HepG2 (cell line): ENCODE measurements at regions not wholly inside any gene's neighbourhood (a gene's known extent, or its start where the extent isn't known, plus 50 kb on each side); places are given as distances from the start of the nearest gene placed in this dataset.

Source experiments
- ATAC-seq: fragments of 200-7000 bp; cut with Tn5 transposase; 3 replicates; pipeline ENCODE4 v1.9.1; 2020; ENCODE audit warnings: mild to moderate bottlenecking, moderate library complexity
- BruUV-seq: library from RNA; stranded (reverse); fragments of 400-500 nt; replicated peaks from 2 replicates; lab custom pipeline; 2021; lab: Mats Ljungman, UMichigan
- CTCF ChIA-PET: fragments of 300-600 bp; formaldehyde crosslinking; extraction: SDS; loops from one replicate; lab custom pipeline; 2021; ENCODE audit warnings: low total read pairs, inconsistent platforms, low intra/inter-chr PET ratio; lab: Yijun Ruan, JAX
- POLR2A ChIA-PET: fragments of 350-600 bp; sonication (Branson Sonifier 250); formaldehyde crosslinking; loops from one replicate; lab custom pipeline; 2020; ENCODE audit warnings: antibody characterized with exemption, inconsistent platforms; lab: Yijun Ruan, JAX
- DNase-seq: peaks from one replicate; pipeline ENCODE4 v3.0.0-alpha.2; 2015; ENCODE audit warnings: low spot score
- FAIRE-seq: peaks from 3 replicates; lab custom pipeline; 2011; peaks lifted over from hg19 to GRCh38; lab: Jason Lieb, UNC
- H2AFZ ChIP-seq: one replicate; pipeline ENCODE4 v1.6.1; 2011; ENCODE audit warnings: low read length, inconsistent platforms
- H3K27ac ChIP-seq: fragments of 300-600 bp; 3 replicates; pipeline ENCODE4 v1.8.0; 2011; ENCODE audit warnings: mixed run types, mild to moderate bottlenecking, mixed read lengths, low read length, inconsistent platforms; ENCODE audit not compliant: insufficient read depth; ENCODE audit errors: extremely low read length
- H3K27me3 ChIP-seq, 2 experiments: fragments of 200-600 bp in 1 of 2; 2 replicates in 1 of 2; 3 replicates in 1 of 2; pipeline versions ENCODE4 v1.6.0 to v1.8.0; 2011; ENCODE audit warnings: low read length in 2 of 2, mild to moderate bottlenecking in 2 of 2, moderate library complexity in 2 of 2, inconsistent platforms in 1 of 2; ENCODE audit not compliant: insufficient read depth in 2 of 2, control insufficient read depth in 1 of 2
- H3K36me3 ChIP-seq, 2 experiments: fragments of 200-600 bp in 1 of 2; replicated peaks in 1 of 2; 2 replicates in 1 of 2; 3 replicates in 1 of 2; pipeline versions ENCODE4 v1.5.1 to v1.8.0; 2011; ENCODE audit warnings: low read length in 2 of 2, inconsistent platforms in 1 of 2; ENCODE audit not compliant: insufficient read depth in 2 of 2, control insufficient read depth in 1 of 2
- H3K4me1 ChIP-seq: 2 replicates; pipeline ENCODE4 v1.5.1; 2012; ENCODE audit warnings: low read length, inconsistent platforms; ENCODE audit not compliant: insufficient read depth
- H3K4me2 ChIP-seq: 2 replicates; pipeline ENCODE4 v1.6.0; 2011; ENCODE audit warnings: low read depth, low read length, inconsistent platforms
- H3K4me3 ChIP-seq, 3 experiments: fragments of 200-600 bp in 1 of 3; sonication (generic), shearing (Covaris generic) in 1 of 3; replicated peaks in 1 of 3; 2 replicates each; pipeline ENCODE4 v1.5.1; 2011 to 2016; ENCODE audit warnings: low read length in 3 of 3, inconsistent platforms in 2 of 3, low read depth in 2 of 3, mild to moderate bottlenecking in 2 of 3, control low read depth in 1 of 3, mixed read lengths in 1 of 3; ENCODE audit not compliant: insufficient read depth in 1 of 3
- H3K79me2 ChIP-seq: one replicate; pipeline ENCODE4 v1.6.1; 2011; ENCODE audit warnings: low read length, inconsistent platforms; ENCODE audit not compliant: insufficient read depth
- H3K9ac ChIP-seq: 2 replicates; pipeline ENCODE4 v1.6.0; 2011; ENCODE audit warnings: mild to moderate bottlenecking, low read depth, low read length, inconsistent platforms; ENCODE audit not compliant: insufficient read depth
- H3K9me3 ChIP-seq: 2 replicates; pipeline ENCODE4 v1.5.1; 2012; ENCODE audit warnings: mild to moderate bottlenecking, low read length
- H4K20me1 ChIP-seq: 2 replicates; pipeline ENCODE4 v1.6.0; 2011; ENCODE audit warnings: inconsistent platforms, mild to moderate bottlenecking, low read length, moderate library complexity; ENCODE audit not compliant: insufficient read depth
- ELF1 ChIP-seq: sonication (generic); formaldehyde crosslinking; IDR thresholded peaks from 2 replicates; pipeline ENCODE4 v1.4.0; 2020; ENCODE audit warnings: missing genetic modification reagents
- JUN ChIP-seq: sonication (generic); formaldehyde crosslinking; IDR thresholded peaks from 2 replicates; pipeline ENCODE4 v1.4.0; 2020; ENCODE audit warnings: mild to moderate bottlenecking, missing genetic modification reagents
- NONO ChIP-seq, 2 experiments: fragments of 450-650 bp in 1 of 2; sonication (generic) in 1 of 2; formaldehyde crosslinking in 1 of 2; IDR thresholded peaks in 1 of 2; conservative IDR thresholded peaks in 1 of 2; 2 replicates each; pipeline versions ENCODE4 v1.6.1 to v1.8.0; 2017 to 2022; ENCODE audit warnings: mild to moderate bottlenecking in 1 of 2, missing genetic modification reagents in 1 of 2, moderate library complexity in 1 of 2
- SIX1 ChIP-seq: sonication (generic); formaldehyde crosslinking; IDR thresholded peaks from 2 replicates; pipeline ENCODE4 v1.4.0; 2020; ENCODE audit warnings: missing genetic modification reagents, borderline replicate concordance
- ZEB1 ChIP-seq: IDR thresholded peaks from 2 replicates; pipeline ENCODE4 v1.6.1; 2012; ENCODE audit warnings: mild to moderate bottlenecking, low read depth, inconsistent platforms; ENCODE audit not compliant: insufficient replicate concordance
- ZNF274 ChIP-seq: sonication (generic); formaldehyde crosslinking; IDR thresholded peaks from 2 replicates; pipeline ENCODE4 v1.5.1; 2020; ENCODE audit warnings: mild to moderate bottlenecking, missing genetic modification reagents
- ZNF547 ChIP-seq: sonication (generic); formaldehyde crosslinking; IDR thresholded peaks from 2 replicates; pipeline ENCODE4 v1.5.1; 2020; ENCODE audit warnings: mild to moderate bottlenecking, missing genetic modification reagents
- ZNF567 ChIP-seq: sonication (generic); formaldehyde crosslinking; IDR thresholded peaks from 2 replicates; pipeline ENCODE4 v1.8.1; 2023; ENCODE audit warnings: mild to moderate bottlenecking, missing genetic modification reagents, borderline replicate concordance
- ZNF570 ChIP-seq: sonication (generic); formaldehyde crosslinking; IDR thresholded peaks from 2 replicates; pipeline ENCODE4 v1.4.0; 2020; ENCODE audit warnings: mild to moderate bottlenecking, missing genetic modification reagents, borderline replicate concordance
- ZNF644 ChIP-seq: IDR thresholded peaks from 2 replicates; pipeline ENCODE4 v1.6.1; 2016; ENCODE audit warnings: low read depth
- ZNF703 ChIP-seq: sonication (generic); formaldehyde crosslinking; IDR thresholded peaks from 2 replicates; pipeline ENCODE4 v1.5.1; 2020; ENCODE audit warnings: missing genetic modification reagents, mild to moderate bottlenecking, moderate library complexity, borderline replicate concordance
- WGBS: methylation state at CpG from one replicate; pipeline ENCODE4 v1.1.6; 2017; ENCODE audit warnings: low lambda C conversion rate; 5-methylcytosine and 5-hydroxymethylcytosine counted together
- in situ Hi-C: cut with HindIII; loops from 2 replicates; pipeline ENCODE4 v1.10.0; 2017; ENCODE audit warnings: low pct_unique_long_range_greater_than_20kb; ENCODE audit not compliant: extremely low pct_ligation_motif_present
- intact Hi-C: fragments of 100-400 bp; cut with micrococcal nuclease; formaldehyde crosslinking; loops from one replicate; pipeline ENCODE4 v1.10.0; 2022; ENCODE audit not compliant: unreplicated experiment
- TF ChIP-seq, protein P1 (sequence below): sonication (generic); formaldehyde crosslinking; IDR thresholded peaks from 2 replicates; pipeline ENCODE4 v1.4.0; 2020; ENCODE audit warnings: missing genetic modification reagents, borderline replicate concordance
- TF ChIP-seq, protein P2 (sequence below): sonication (generic); formaldehyde crosslinking; conservative IDR thresholded peaks from 2 replicates; pipeline ENCODE4 v1.8.0; 2022; ENCODE audit warnings: mild to moderate bottlenecking, moderate library complexity, missing genetic modification reagents
- TF ChIP-seq, protein P3 (sequence below): IDR thresholded peaks from 2 replicates; pipeline ENCODE4 v1.6.1; 2016; ENCODE audit warnings: mild to moderate bottlenecking, missing biosample characterization, missing genetic modification reagents

DNA sequence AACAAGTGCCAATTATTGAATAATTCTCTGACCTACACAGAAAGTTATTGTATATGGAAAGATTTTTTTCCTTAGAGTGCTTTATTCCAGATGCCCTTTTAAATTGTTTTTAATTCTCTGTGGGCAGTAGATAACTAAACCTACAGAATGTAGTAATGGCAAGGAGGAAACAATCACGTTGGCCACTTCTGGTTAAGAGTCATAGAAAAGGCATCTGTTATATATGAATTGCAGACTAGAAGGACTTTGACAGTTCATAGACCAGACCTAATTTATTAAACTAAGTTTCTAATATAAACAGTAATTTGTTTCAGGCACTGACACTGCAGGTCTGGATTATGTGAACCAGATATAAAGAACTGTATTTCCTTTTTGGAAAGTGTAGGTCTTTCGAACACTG is 607.5 kb downstream of the PLCL1 start (continued):
- TF ChIP-seq, protein P1, sequence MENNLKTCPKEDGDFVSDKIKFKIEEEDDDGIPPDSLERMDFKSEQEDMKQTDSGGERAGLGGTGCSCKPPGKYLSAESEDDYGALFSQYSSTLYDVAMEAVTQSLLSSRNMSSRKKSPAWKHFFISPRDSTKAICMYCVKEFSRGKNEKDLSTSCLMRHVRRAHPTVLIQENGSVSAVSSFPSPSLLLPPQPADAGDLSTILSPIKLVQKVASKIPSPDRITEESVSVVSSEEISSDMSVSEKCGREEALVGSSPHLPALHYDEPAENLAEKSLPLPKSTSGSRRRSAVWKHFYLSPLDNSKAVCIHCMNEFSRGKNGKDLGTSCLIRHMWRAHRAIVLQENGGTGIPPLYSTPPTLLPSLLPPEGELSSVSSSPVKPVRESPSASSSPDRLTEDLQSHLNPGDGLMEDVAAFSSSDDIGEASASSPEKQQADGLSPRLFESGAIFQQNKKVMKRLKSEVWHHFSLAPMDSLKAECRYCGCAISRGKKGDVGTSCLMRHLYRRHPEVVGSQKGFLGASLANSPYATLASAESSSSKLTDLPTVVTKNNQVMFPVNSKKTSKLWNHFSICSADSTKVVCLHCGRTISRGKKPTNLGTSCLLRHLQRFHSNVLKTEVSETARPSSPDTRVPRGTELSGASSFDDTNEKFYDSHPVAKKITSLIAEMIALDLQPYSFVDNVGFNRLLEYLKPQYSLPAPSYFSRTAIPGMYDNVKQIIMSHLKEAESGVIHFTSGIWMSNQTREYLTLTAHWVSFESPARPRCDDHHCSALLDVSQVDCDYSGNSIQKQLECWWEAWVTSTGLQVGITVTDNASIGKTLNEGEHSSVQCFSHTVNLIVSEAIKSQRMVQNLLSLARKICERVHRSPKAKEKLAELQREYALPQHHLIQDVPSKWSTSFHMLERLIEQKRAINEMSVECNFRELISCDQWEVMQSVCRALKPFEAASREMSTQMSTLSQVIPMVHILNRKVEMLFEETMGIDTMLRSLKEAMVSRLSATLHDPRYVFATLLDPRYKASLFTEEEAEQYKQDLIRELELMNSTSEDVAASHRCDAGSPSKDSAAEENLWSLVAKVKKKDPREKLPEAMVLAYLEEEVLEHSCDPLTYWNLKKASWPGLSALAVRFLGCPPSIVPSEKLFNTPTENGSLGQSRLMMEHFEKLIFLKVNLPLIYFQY, result no peak
- TF ChIP-seq, protein P2, sequence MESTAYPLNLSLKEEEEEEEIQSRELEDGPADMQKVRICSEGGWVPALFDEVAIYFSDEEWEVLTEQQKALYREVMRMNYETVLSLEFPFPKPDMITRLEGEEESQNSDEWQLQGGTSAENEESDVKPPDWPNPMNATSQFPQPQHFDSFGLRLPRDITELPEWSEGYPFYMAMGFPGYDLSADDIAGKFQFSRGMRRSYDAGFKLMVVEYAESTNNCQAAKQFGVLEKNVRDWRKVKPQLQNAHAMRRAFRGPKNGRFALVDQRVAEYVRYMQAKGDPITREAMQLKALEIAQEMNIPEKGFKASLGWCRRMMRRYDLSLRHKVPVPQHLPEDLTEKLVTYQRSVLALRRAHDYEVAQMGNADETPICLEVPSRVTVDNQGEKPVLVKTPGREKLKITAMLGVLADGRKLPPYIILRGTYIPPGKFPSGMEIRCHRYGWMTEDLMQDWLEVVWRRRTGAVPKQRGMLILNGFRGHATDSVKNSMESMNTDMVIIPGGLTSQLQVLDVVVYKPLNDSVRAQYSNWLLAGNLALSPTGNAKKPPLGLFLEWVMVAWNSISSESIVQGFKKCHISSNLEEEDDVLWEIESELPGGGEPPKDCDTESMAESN, result no peak
- TF ChIP-seq ZEB1, result no peak
- TF ChIP-seq ELF1 (CRISPR knock-in tag), result no peak

DNA sequence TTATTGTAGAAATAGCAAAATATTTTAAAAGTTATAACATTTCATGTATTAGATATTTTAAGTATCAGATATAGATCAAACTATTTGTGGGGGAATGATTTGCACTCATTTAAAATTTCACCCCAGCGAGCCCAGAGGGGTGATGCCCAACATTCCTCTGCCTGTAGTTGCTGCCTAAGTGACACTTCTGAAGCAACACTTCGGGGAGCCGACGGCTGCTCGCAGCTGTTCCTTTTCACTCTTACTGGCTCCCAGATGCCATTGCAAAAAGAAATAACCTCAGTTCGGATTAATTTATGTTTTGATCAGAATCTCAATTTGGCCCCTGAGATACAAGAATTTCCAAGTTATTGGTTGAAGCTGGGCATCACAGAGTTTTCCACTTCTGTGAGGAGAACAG is 603.8 kb downstream of the PLCL1 start:
- H3K4me1 ChIP-seq, result no peaks in the 10 kb centered on the region
- H3K4me2 ChIP-seq, result no peak overlapping the region
- in situ Hi-C loops (no loop called here), intact Hi-C loops (no loop called here)
- no peak overlapping the region for H3K4me3 ChIP-seq
- ATAC-seq, result no peak
- no peaks in the 10 kb centered on the region for H3K36me3 ChIP-seq
- POLR2A ChIA-PET, result no interaction called here
- no peaks in the 10 kb centered on the region for H4K20me1 ChIP-seq
- FAIRE-seq, result no peak
- H3K79me2 ChIP-seq, result no peaks in the 10 kb centered on the region
- WGBS, result under 1% methylated on average over 6 of the region's 6 CpGs
- no TSS peak for BruUV-seq
- no peak overlapping the region for H2AFZ ChIP-seq
- H3K9me3 ChIP-seq, result no peaks in the 10 kb centered on the region
- CTCF ChIA-PET, result no interaction called here
- no peaks in the 10 kb centered on the region for H3K27me3 ChIP-seq
- no peak overlapping the region for H3K27ac ChIP-seq
- H3K9ac ChIP-seq, result no peak overlapping the region
- DNase-seq, result no peak
- no peak for TF ChIP-seq ZNF567 (CRISPR knock-in tag)
- TF ChIP-seq NONO (IDR thresholded peaks at IDR 0.05), result no peak
- TF ChIP-seq NONO (CRISPR knock-in tag; conservative IDR thresholded peaks at IDR 0.05), result no peak
- no peak for TF ChIP-seq SIX1 (CRISPR knock-in tag)
- TF ChIP-seq JUN (CRISPR knock-in tag), result no peak
- TF ChIP-seq ZNF644, result no peak
- TF ChIP-seq ZNF274 (CRISPR knock-in tag), result no peak
- TF ChIP-seq, protein P3, sequence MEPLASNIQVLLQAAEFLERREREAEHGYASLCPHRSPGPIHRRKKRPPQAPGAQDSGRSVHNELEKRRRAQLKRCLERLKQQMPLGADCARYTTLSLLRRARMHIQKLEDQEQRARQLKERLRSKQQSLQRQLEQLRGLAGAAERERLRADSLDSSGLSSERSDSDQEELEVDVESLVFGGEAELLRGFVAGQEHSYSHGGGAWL (CRISPR knock-in tag), result no peak
- TF ChIP-seq ZNF570 (CRISPR knock-in tag), result no peak
- no peak for TF ChIP-seq ZNF703 (CRISPR knock-in tag)
- no peak for TF ChIP-seq ZNF547 (CRISPR knock-in tag)
- TF ChIP-seq, all 625 proteins: peak for 0
